H9 (cell line): ENCODE measurements at regions not wholly inside any gene's neighbourhood (a gene's known extent, or its start where the extent isn't known, plus 50 kb on each side); places are given as distances from the start of the nearest gene placed in this dataset.

Experiments
- DNase-seq: peaks from one replicate; pipeline ENCODE4 v3.0.0-alpha.2; 2017
- H2AFZ ChIP-seq: one replicate; pipeline ENCODE4 v1.6.1; 2013; ENCODE audit warnings: mild to moderate bottlenecking, low read length, control low read depth, moderate library complexity
- H2AK5ac ChIP-seq: 2 replicates; pipeline ENCODE4 v1.6.1; 2013; ENCODE audit warnings: low read length, control low read depth, mixed read lengths; ENCODE audit not compliant: insufficient read length
- H2BK120ac ChIP-seq: one replicate; pipeline ENCODE4 v1.6.1; 2013; ENCODE audit warnings: low read depth, mild to moderate bottlenecking, low read length, control low read depth, inconsistent platforms; ENCODE audit not compliant: poor library complexity, severe bottlenecking
- H2BK12ac ChIP-seq: 2 replicates; pipeline ENCODE4 v1.6.1; 2013; ENCODE audit warnings: low read length, control low read depth, mixed read lengths, low read depth; ENCODE audit not compliant: insufficient read length
- H2BK15ac ChIP-seq: 2 replicates; pipeline ENCODE4 v1.6.1; 2013; ENCODE audit warnings: low read depth, low read length, control low read depth
- H2BK20ac ChIP-seq: one replicate; pipeline ENCODE4 v1.6.1; 2013; ENCODE audit warnings: low read depth, mild to moderate bottlenecking, low read length, control low read depth, inconsistent platforms; ENCODE audit not compliant: poor library complexity, severe bottlenecking
- H2BK5ac ChIP-seq: 2 replicates; pipeline ENCODE4 v1.6.1; 2013; ENCODE audit warnings: low read length, control low read depth, mixed read lengths; ENCODE audit not compliant: insufficient read length
- H3K14ac ChIP-seq: 2 replicates; pipeline ENCODE4 v1.6.1; 2013; ENCODE audit warnings: low read length, control low read depth; ENCODE audit not compliant: insufficient read depth
- H3K18ac ChIP-seq: 2 replicates; pipeline ENCODE4 v1.6.1; 2013; ENCODE audit warnings: low read depth, mild to moderate bottlenecking, mixed read lengths, low read length, control low read depth; ENCODE audit not compliant: insufficient read length
- H3K23ac ChIP-seq: 2 replicates; pipeline ENCODE4 v1.6.1; 2013; ENCODE audit warnings: low read length, control low read depth, mixed read lengths, low read depth; ENCODE audit not compliant: insufficient read length
- H3K23me2 ChIP-seq: 2 replicates; pipeline ENCODE4 v1.6.1; 2013; ENCODE audit warnings: low read depth, mild to moderate bottlenecking, mixed read lengths, low read length, control low read depth; ENCODE audit not compliant: insufficient read length, poor library complexity, severe bottlenecking
- H3K27ac ChIP-seq: 2 replicates; pipeline ENCODE4 v1.5.1; 2013; ENCODE audit warnings: low read length, control low read depth, mixed read lengths, low read depth; ENCODE audit not compliant: insufficient read length
- H3K27me3 ChIP-seq: 2 replicates; pipeline ENCODE4 v1.6.1; 2013; ENCODE audit warnings: low read length, control low read depth, inconsistent platforms; ENCODE audit not compliant: insufficient read depth
- H3K4ac ChIP-seq: 2 replicates; pipeline ENCODE4 v1.6.1; 2013; ENCODE audit warnings: low read depth, mild to moderate bottlenecking, control low read depth, inconsistent platforms, low read length, moderate library complexity
- H3K4me1 ChIP-seq: 2 replicates; pipeline ENCODE4 v1.6.1; 2013; ENCODE audit warnings: low read length, control low read depth, inconsistent platforms; ENCODE audit not compliant: insufficient read depth
- H3K4me2 ChIP-seq: 2 replicates; pipeline ENCODE4 v1.6.1; 2013; ENCODE audit warnings: low read length, control low read depth, mixed read lengths; ENCODE audit not compliant: insufficient read length, insufficient read depth
- H3K56ac ChIP-seq: 2 replicates; pipeline ENCODE4 v1.6.1; 2013; ENCODE audit warnings: low read depth, mild to moderate bottlenecking, mixed read lengths, low read length, control low read depth; ENCODE audit not compliant: insufficient read length
- H3K79me1 ChIP-seq: 2 replicates; pipeline ENCODE4 v1.6.1; 2013; ENCODE audit warnings: low read depth, mild to moderate bottlenecking, moderate library complexity, low read length, control low read depth, inconsistent platforms; ENCODE audit not compliant: insufficient read depth, poor library complexity, severe bottlenecking
- H3K79me2 ChIP-seq: 2 replicates; pipeline ENCODE4 v1.6.1; 2013; ENCODE audit warnings: low read length, control low read depth, inconsistent platforms; ENCODE audit not compliant: insufficient read depth
- H3K9ac ChIP-seq: 2 replicates; pipeline ENCODE4 v1.6.1; 2013; ENCODE audit warnings: low read length, control low read depth, mixed read lengths; ENCODE audit not compliant: insufficient read length; ENCODE audit errors: extremely low read depth
- H3K9me3 ChIP-seq: one replicate; pipeline ENCODE4 v1.6.1; 2013; ENCODE audit warnings: low read depth, low read length, inconsistent platforms; ENCODE audit not compliant: control insufficient read depth
- H3T11ph ChIP-seq: one replicate; pipeline ENCODE4 v1.6.1; 2013; ENCODE audit warnings: mild to moderate bottlenecking, low read length, control low read depth, inconsistent platforms
- H4K20me1 ChIP-seq: one replicate; pipeline ENCODE4 v1.6.1; 2013; ENCODE audit not compliant: control insufficient read depth, insufficient read length, insufficient read depth
- H4K5ac ChIP-seq: 2 replicates; pipeline ENCODE4 v1.6.1; 2013; ENCODE audit warnings: low read depth, mild to moderate bottlenecking, mixed read lengths, low read length, control low read depth; ENCODE audit not compliant: insufficient read length
- H4K8ac ChIP-seq: replicated peaks from 2 replicates; pipeline ENCODE4 v1.6.1; 2013; ENCODE audit warnings: low read length, control low read depth, mixed read lengths, low read depth; ENCODE audit not compliant: insufficient read length
- H4K91ac ChIP-seq: 2 replicates; pipeline ENCODE4 v1.6.1; 2013; ENCODE audit warnings: low read depth, mild to moderate bottlenecking, moderate library complexity, mixed read lengths, low read length, control low read depth; ENCODE audit not compliant: insufficient read length
- H3K27ac Mint-ChIP-seq, 3 experiments: 2 replicates in 2 of 3; 3 replicates in 1 of 3; pipeline ENCODE4 v1.8.0; 2020 to 2021; ENCODE audit warnings: mixed read lengths in 3 of 3, mild to moderate bottlenecking in 1 of 3, moderate library complexity in 1 of 3
- H3K27me3 Mint-ChIP-seq: 2 replicates; pipeline ENCODE4 v1.8.0; 2021; ENCODE audit warnings: low read depth, mild to moderate bottlenecking, moderate library complexity, mixed read lengths
- H3K36me3 Mint-ChIP-seq, 3 experiments: 2 replicates in 2 of 3; 3 replicates in 1 of 3; pipeline ENCODE4 v1.8.0; 2020 to 2021; ENCODE audit warnings: low read depth in 3 of 3, mixed read lengths in 3 of 3; ENCODE audit not compliant: insufficient read depth in 1 of 3
- H3K4me1 Mint-ChIP-seq, 2 experiments: 2 replicates each; pipeline ENCODE4 v1.8.0; 2020; ENCODE audit warnings: mixed read lengths in 2 of 2
- H3K4me3 Mint-ChIP-seq, 2 experiments: 2 replicates in 1 of 2; 3 replicates in 1 of 2; pipeline ENCODE4 v1.8.0; 2020 to 2021; ENCODE audit warnings: mild to moderate bottlenecking in 2 of 2, mixed read lengths in 2 of 2, moderate library complexity in 1 of 2
- H3K9me3 Mint-ChIP-seq, 2 experiments: 2 replicates in 1 of 2; 3 replicates in 1 of 2; pipeline ENCODE4 v1.8.0; 2020; ENCODE audit warnings: mild to moderate bottlenecking in 2 of 2, mixed read lengths in 2 of 2, moderate library complexity in 1 of 2
- WGBS: extraction: QIAGEN DNeasy Blood & Tissue Kit; methylation state at CpG from one replicate; pipeline ENCODE4 v1.1.7; 2013; ENCODE audit warnings: missing lambda C conversion rate, low lambda C conversion rate, mixed read lengths; ENCODE audit not compliant: insufficient read length; ENCODE audit errors: extremely low coverage; 5-methylcytosine and 5-hydroxymethylcytosine counted together
- TF ChIP-seq, protein P1 (sequence below): fragments of 200-600 bp; sonication (generic); conservative IDR thresholded peaks from 3 replicates; pipeline ENCODE4 v1.8.0; 2021; ENCODE audit warnings: antibody characterized with exemption, mild to moderate bottlenecking

DNA sequence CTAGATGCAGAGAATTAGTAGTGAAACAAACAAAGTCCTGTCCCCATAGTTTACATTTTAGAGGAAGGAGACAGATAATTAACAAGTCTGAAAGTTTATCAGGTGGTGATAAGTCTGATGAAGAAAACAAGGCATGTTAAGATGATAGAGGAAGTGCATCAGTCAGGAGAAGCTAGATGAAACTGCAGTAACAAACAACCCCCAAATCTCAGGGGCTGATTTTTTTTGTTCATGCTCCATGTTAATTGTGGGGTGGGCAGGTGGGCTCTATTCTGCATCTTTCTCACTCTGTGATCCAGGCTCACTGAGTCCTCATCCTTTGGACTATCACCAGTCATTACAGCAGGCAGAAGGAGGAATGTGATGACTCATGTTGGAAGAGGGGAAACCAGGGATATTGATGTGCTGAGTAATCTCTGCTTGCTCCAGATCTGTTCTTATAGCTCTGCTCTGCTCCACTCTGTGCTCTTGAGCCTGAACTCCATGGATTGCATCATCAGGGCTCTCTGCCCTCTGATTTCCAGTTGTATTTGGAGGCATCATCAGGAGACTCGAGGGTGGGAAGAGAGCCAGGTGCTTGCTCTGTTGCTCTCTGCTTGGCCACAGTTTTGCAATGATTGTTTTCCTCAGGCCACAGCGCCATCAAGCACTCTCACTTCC, 166.9 kb downstream of the IER5 start:
- Mint-ChIP-seq H3K4me3 (no peak overlapping the region), H3K36me3 (peaks cover 11 to 32% (median 11%) of the 10 kb centered on the region in 3 experiments), H3K9me3 (peaks cover 25 to 28% of the 10 kb centered on the region in 2 experiments), H3K27ac (no peak overlapping the region), H3K27me3 (peaks cover 32% of the 10 kb centered on the region), H3K4me1 (peaks cover 21 to 34% of the 10 kb centered on the region in 2 experiments)
- no peak for DNase-seq
- Histone ChIP-seq H4K5ac (no peak overlapping the region), H2BK20ac (no peak overlapping the region), H3K9me3 (no peaks in the 10 kb centered on the region), H3K79me2 (no peaks in the 10 kb centered on the region), H3K14ac (no peak overlapping the region), H2BK15ac (no peak overlapping the region), H3K18ac (no peak overlapping the region), H3T11ph (no peak overlapping the region), H2BK5ac (no peak overlapping the region), H4K91ac (no peak overlapping the region), H2BK120ac (no peak overlapping the region), H3K4me2 (no peak overlapping the region), H2AFZ (no peak overlapping the region), H4K8ac (no peak overlapping the region), H3K4ac (no peak overlapping the region), H3K23me2 (no peaks in the 10 kb centered on the region), H4K20me1 (no peaks in the 10 kb centered on the region), H2AK5ac (no peak overlapping the region), H3K56ac (no peak overlapping the region), H3K23ac (no peak overlapping the region), H3K4me1 (no peaks in the 10 kb centered on the region; the same call in 1 of the 2 replicates), H2BK12ac (no peak overlapping the region), H3K79me1 (no peaks in the 10 kb centered on the region), H3K27me3 (no peaks in the 10 kb centered on the region), H3K27ac (no peak overlapping the region), H3K9ac (no peak overlapping the region)
- TF ChIP-seq, protein P1, sequence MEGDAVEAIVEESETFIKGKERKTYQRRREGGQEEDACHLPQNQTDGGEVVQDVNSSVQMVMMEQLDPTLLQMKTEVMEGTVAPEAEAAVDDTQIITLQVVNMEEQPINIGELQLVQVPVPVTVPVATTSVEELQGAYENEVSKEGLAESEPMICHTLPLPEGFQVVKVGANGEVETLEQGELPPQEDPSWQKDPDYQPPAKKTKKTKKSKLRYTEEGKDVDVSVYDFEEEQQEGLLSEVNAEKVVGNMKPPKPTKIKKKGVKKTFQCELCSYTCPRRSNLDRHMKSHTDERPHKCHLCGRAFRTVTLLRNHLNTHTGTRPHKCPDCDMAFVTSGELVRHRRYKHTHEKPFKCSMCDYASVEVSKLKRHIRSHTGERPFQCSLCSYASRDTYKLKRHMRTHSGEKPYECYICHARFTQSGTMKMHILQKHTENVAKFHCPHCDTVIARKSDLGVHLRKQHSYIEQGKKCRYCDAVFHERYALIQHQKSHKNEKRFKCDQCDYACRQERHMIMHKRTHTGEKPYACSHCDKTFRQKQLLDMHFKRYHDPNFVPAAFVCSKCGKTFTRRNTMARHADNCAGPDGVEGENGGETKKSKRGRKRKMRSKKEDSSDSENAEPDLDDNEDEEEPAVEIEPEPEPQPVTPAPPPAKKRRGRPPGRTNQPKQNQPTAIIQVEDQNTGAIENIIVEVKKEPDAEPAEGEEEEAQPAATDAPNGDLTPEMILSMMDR = no peak
- WGBS = no CpG with 5 or more reads among the region's 2 CpGs
